AG10803 (cell line): ENCODE measurements at regions not wholly inside any gene's neighbourhood (a gene's known extent, or its start where the extent isn't known, plus 50 kb on each side); places are given as distances from the start of the nearest gene placed in this dataset.

ENCODE experiments used
- DNase-seq: peaks from one replicate; pipeline ENCODE4 v3.0.0; 2010; ENCODE audit warnings: low read depth
- H3K4me3 ChIP-seq: 2 replicates; pipeline ENCODE4 v1.5.1; 2011; ENCODE audit warnings: mild to moderate bottlenecking, low read length, control low read depth
- TF ChIP-seq, protein P1 (sequence below): conservative IDR thresholded peaks from 2 replicates; pipeline ENCODE4 v1.5.1; 2011; ENCODE audit warnings: mild to moderate bottlenecking, low read length, control low read depth, inconsistent platforms

DNA sequence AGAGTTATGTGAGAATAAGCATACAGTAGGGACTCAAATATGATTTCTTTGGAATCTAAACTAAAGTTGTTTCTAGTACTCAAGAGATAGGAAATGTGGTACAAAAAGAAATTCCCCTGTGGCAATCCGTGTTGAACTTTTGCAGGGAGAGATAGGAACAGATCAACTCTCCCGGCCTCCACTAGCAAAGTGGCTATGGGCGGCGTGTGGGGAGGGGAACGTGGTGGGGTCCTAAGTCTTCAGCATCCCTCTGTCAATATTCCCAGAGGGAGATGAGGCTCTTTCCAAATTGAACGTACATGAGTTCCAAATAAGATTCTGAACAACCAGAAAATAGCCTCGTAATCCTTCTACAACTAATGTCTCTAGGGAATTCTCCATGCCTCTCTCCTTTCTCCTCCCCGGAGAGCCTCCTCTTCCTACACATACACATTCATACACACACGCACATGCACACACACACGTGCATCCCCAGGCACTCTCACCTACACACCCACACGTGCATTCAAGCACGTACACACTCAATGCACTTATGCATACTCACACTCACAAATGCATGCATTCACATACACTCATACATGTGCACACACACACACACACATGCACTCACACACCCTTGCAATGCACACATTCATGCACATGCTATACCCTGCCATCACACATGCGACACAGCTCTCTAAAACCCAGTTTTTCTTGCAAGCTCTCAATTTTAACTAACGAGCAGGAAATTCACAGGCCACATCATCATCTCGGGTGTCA is 244.8 kb downstream of the MAF start:
- no peak overlapping the region for H3K4me3 ChIP-seq
- no peak for DNase-seq
- TF ChIP-seq, protein P1, sequence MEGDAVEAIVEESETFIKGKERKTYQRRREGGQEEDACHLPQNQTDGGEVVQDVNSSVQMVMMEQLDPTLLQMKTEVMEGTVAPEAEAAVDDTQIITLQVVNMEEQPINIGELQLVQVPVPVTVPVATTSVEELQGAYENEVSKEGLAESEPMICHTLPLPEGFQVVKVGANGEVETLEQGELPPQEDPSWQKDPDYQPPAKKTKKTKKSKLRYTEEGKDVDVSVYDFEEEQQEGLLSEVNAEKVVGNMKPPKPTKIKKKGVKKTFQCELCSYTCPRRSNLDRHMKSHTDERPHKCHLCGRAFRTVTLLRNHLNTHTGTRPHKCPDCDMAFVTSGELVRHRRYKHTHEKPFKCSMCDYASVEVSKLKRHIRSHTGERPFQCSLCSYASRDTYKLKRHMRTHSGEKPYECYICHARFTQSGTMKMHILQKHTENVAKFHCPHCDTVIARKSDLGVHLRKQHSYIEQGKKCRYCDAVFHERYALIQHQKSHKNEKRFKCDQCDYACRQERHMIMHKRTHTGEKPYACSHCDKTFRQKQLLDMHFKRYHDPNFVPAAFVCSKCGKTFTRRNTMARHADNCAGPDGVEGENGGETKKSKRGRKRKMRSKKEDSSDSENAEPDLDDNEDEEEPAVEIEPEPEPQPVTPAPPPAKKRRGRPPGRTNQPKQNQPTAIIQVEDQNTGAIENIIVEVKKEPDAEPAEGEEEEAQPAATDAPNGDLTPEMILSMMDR: no peak

DNA sequence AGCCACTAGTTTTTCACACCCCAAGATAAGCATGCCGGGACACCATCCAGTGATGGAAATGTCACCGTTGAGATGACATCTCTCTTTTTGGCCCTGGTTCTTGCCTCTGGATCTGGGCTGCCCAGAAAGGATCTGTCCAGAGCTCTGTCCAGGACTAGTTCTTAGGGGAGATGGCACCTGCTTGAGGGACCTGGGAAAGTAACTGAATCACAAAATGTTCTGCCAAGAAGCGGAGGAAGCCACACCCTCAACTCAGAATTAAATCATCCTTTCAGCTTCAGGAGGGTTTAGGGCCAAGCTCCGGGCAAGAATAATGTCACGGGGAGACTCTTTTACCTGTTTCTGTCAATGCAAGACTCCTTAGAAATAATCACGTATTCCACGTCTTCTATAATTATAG is 248.6 kb downstream of the MAF start:
- TF ChIP-seq, protein P1: no peak
- no peak for DNase-seq
- H3K4me3 ChIP-seq: no peak overlapping the region

DNA sequence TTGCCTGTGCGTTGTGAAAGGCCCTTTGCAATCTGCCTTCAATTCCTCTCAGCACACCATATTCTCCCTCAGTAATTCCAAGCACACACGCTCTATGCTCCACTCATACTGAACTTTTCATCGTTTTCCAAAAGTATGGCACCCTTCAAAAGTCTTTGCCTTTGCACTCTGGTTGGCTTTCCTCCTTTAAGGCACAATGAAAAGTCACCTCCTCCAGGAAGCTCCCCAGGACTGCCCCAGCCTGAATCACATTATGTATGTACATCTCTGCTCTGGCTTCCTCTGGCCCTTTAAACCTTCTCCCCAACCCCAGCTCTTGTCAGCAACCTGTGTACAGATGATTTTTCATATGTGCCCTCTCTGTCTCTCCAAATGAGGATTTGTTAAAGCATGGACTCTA is 250.7 kb downstream of the MAF start:
- DNase-seq: no peak
- no peak overlapping the region for H3K4me3 ChIP-seq
- TF ChIP-seq, protein P1: no peak

DNA sequence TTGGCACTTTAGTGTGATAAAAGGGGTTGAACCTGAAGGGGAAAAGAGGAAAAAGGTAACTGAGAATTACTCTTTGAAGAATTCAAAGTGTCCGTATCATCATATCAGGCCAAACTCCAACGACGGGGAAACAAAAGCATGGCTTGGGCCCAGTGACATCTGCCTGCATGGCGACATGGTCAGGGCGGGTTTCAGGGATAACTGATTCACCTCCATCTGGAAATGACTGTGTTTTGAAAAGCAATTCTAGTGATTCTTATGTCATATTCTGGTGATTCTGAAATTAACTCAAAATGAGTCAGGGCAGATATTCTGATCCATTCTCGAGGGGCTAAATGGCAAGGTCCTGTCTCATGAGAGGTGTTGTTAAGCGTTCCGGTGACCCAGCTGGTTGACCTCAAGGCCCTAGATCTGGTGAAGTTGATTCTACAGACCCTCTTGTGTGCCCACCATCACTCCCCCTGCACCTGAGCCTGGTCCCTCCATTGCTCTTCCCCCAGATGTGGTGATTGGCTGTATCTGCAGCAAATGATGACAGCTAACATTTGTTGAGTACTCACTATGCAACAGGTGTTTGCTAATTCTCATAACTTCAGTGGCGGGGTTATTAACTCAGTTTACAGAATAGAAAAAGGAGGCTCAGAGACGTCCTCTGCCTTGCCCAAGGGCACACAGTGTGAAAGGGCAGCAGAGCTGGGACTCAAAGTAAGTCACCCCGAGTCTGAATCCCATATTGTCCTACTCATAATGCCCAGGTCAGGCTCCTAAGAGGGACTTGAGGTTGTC is 251.8 kb downstream of the MAF start:
- no peak overlapping the region for H3K4me3 ChIP-seq
- DNase-seq: no peak
- TF ChIP-seq, protein P1: no peak

DNA sequence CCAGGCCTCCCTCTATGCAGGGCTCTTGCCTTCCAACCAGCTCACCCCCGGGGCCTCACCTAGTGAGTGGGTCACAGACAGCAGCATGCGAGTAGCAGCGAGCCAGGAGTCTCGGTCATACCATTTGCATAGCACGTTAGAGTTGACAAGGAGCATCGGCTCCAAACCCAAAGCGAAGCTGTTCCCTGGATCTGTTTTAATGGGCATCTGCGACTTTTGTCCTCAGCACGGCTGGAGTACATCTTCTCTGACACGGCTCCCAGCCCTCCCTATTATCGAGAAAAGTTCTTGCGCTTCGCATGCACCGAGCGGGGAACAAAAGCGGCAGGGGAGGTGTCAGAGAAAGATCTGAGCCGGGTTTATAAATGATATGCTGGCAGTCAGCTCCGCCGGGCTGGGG is 253.3 kb downstream of the MAF start:
- no peak for DNase-seq

DNA sequence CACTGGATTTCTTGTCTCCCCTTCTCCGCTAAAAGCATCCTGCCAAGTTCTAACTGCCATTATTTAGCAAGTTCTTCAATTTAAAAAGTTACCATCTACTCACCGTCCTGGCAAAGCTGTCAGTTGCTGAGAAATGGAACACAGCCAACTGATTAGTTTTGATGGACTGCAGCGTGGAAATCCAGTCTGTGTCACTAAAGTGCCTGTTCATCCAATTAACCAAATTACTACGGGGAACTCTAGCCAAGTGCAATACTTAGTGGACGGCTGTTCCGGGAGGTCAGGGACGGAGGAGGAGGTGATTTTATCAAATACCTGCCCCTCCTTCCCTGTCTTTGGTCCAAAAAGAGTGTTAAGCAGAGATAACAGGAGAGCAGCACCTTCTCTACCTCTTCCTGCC is 260.7 kb downstream of the MAF start:
- DNase-seq: no peak
- H3K4me3 ChIP-seq: no peak overlapping the region
- TF ChIP-seq, protein P1: no peak

More for the DNA sequence above, 253.3 kb downstream of the MAF start:
- TF ChIP-seq, protein P1: no peak
- H3K4me3 ChIP-seq: no peak overlapping the region

DNA sequence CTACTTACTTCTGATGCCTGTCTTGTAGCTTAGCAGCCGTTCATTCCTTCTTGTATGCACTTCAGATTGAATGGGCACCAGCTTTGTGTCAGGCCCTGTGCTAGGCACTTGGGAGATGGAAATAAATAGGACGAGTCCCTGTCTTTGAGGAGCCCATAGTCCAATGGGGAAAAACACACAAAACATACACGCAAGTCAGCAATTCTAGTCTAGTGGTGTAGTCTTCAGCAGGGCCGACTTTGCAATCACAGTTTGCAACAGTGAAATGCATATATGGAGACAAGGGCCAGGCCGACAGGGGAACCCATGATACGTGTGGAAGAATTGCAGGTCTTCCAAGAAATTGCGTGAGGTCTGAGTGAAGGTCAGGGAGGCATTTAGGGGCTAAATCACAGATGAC is 262.6 kb downstream of the MAF start:
- DNase-seq: no peak
- no peak overlapping the region for H3K4me3 ChIP-seq
- TF ChIP-seq, protein P1: no peak
